SK-N-SH (cell line): ENCODE measurements at regions not wholly inside any gene's neighbourhood (a gene's known extent, or its start where the extent isn't known, plus 50 kb on each side); places are given as distances from the start of the nearest gene placed in this dataset.

Experiments
- CTCF ChIA-PET: fragments of 300-600, 350-600 bp; formaldehyde crosslinking; extraction: SDS; loops from one replicate; lab custom pipeline; 2021; lab: Yijun Ruan, JAX
- POLR2A ChIA-PET: fragments of 350-600 bp; sonication (Branson Sonifier 250); formaldehyde crosslinking; extraction: SDS; loops from one replicate; lab custom pipeline; 2020; ENCODE audit warnings: antibody characterized with exemption, inconsistent platforms; lab: Yijun Ruan, JAX
- DNase-seq: peaks from one replicate; pipeline ENCODE4 v3.0.0; 2012
- H2AFZ ChIP-seq: fragments of 200-600 bp; sonication (generic); 2 replicates; pipeline ENCODE4 v1.8.1; 2016; ENCODE audit warnings: antibody characterized with exemption, mild to moderate bottlenecking, low read depth
- H3F3A ChIP-seq: fragments of 200-600 bp; sonication (generic); replicated peaks from 2 replicates; pipeline ENCODE3; 2016; ENCODE audit warnings: antibody characterized with exemption, mild to moderate bottlenecking; ENCODE audit not compliant: insufficient read depth
- H3K27ac ChIP-seq, 2 experiments: fragments of 200-500 bp in 1 of 2; fragments of 200-600 bp in 1 of 2; sonication (Bioruptor generic) in 1 of 2; sonication (generic), shearing (Covaris generic) in 1 of 2; 2 replicates each; pipeline versions ENCODE4 v1.5.1 to v1.6.1; 2014 to 2016; ENCODE audit warnings: low read depth in 2 of 2, inconsistent platforms in 1 of 2, low read length in 1 of 2, mild to moderate bottlenecking in 1 of 2, mixed read lengths in 1 of 2
- H3K27me3 ChIP-seq: fragments of 200-600 bp; sonication (generic), shearing (Covaris generic); 2 replicates; pipeline ENCODE4 v1.6.1; 2016; ENCODE audit warnings: mixed run types; ENCODE audit not compliant: insufficient read depth
- H3K36me3 ChIP-seq, 2 experiments: fragments of 200-500 bp in 1 of 2; fragments of 200-600 bp in 1 of 2; sonication (Bioruptor generic) in 1 of 2; sonication (generic) in 1 of 2; replicated peaks in 1 of 2; 2 replicates each; pipeline versions ENCODE3 to v1.5.1; 2014 to 2016; ENCODE audit warnings: low read length in 1 of 2, mild to moderate bottlenecking in 1 of 2; ENCODE audit not compliant: insufficient read depth in 2 of 2, control insufficient read depth in 1 of 2
- H3K4me1 ChIP-seq, 2 experiments: fragments of 200-500 bp in 1 of 2; fragments of 200-600 bp in 1 of 2; sonication (Bioruptor generic) in 1 of 2; sonication (generic), shearing (Covaris generic) in 1 of 2; 2 replicates each; pipeline versions ENCODE4 v1.5.1 to v1.6.1; 2014 to 2016; ENCODE audit warnings: low read depth in 1 of 2, low read length in 1 of 2, mixed run types in 1 of 2; ENCODE audit not compliant: insufficient read depth in 2 of 2, control insufficient read depth in 1 of 2
- H3K4me2 ChIP-seq: fragments of 200-600 bp; sonication (generic), shearing (Covaris generic); 2 replicates; pipeline ENCODE4 v1.6.1; 2017; ENCODE audit warnings: mixed run types
- H3K4me3 ChIP-seq, 2 experiments: fragments of 200-500 bp in 1 of 2; fragments of 200-600 bp in 1 of 2; sonication (Bioruptor generic) in 1 of 2; sonication (generic), shearing (Covaris generic) in 1 of 2; 2 replicates each; pipeline versions ENCODE4 v1.5.1 to v1.8.1; 2014 to 2016; ENCODE audit warnings: low read depth in 2 of 2, inconsistent platforms in 1 of 2, low read length in 1 of 2, mild to moderate bottlenecking in 1 of 2, mixed read lengths in 1 of 2, moderate library complexity in 1 of 2
- H3K79me2 ChIP-seq: fragments of 200-600 bp; sonication (generic); 2 replicates; pipeline ENCODE4 v1.8.1; 2017; ENCODE audit warnings: mild to moderate bottlenecking; ENCODE audit not compliant: insufficient read depth
- H3K9ac ChIP-seq: fragments of 200-600 bp; sonication (generic); 2 replicates; pipeline ENCODE4 v1.6.1; 2017; ENCODE audit warnings: mixed run types
- H3K9me2 ChIP-seq: fragments of 200-600 bp; sonication (generic); 2 replicates; pipeline ENCODE4 v1.6.1; 2017; ENCODE audit warnings: mixed run types
- H3K9me3 ChIP-seq: fragments of 200-600 bp; sonication (generic); 2 replicates; pipeline ENCODE4 v1.6.1; 2017; ENCODE audit warnings: mixed run types, mild to moderate bottlenecking, moderate library complexity
- H4K20me1 ChIP-seq: fragments of 200-600 bp; sonication (generic); 2 replicates; pipeline ENCODE4 v1.6.1; 2017; ENCODE audit warnings: mild to moderate bottlenecking, mixed run types; ENCODE audit not compliant: insufficient read depth
- CHD2 ChIP-seq: fragments of 150-350 bp; IDR thresholded peaks from 2 replicates; pipeline ENCODE4 v1.6.1; 2018; ENCODE audit warnings: low read length; ENCODE audit not compliant: partially characterized antibody
- ELF1 ChIP-seq: IDR thresholded peaks from 2 replicates; pipeline ENCODE4 v1.4.0; 2012
- EZH2phosphoT487 ChIP-seq: fragments of 200-600 bp; sonication (generic); IDR thresholded peaks from 2 replicates; pipeline ENCODE4 v1.6.1; 2017; ENCODE audit warnings: low read depth, mixed run types, mild to moderate bottlenecking, antibody characterized with exemption, moderate library complexity, borderline replicate concordance
- FOXJ3 ChIP-seq: sonication (generic); formaldehyde crosslinking; IDR thresholded peaks from 2 replicates; pipeline ENCODE4 v1.5.1; 2020; ENCODE audit warnings: mild to moderate bottlenecking, missing genetic modification reagents
- GABPA ChIP-seq: IDR thresholded peaks from 2 replicates; pipeline ENCODE4 v1.4.0; 2012; ENCODE audit warnings: low read depth, mild to moderate bottlenecking
- GATA2 ChIP-seq: sonication (generic); formaldehyde crosslinking; IDR thresholded peaks from 2 replicates; pipeline ENCODE4 v1.5.0; 2020; ENCODE audit warnings: mild to moderate bottlenecking, missing genetic modification reagents
- JUND ChIP-seq: IDR thresholded peaks from 2 replicates; pipeline ENCODE4 v1.4.0; 2012
- POLR2AphosphoS5 ChIP-seq: IDR thresholded peaks from 2 replicates; pipeline ENCODE4 v1.6.1; 2012; ENCODE audit warnings: low read depth, low read length
- RFX5 ChIP-seq: IDR thresholded peaks from 2 replicates; pipeline ENCODE4 v1.6.1; 2012; ENCODE audit warnings: mild to moderate bottlenecking, improper control_type of control experiment, low read length
- RXRA ChIP-seq: IDR thresholded peaks from 2 replicates; pipeline ENCODE4 v1.4.0; 2012; ENCODE audit warnings: low read depth, mild to moderate bottlenecking, borderline replicate concordance
- SIN3A ChIP-seq: IDR thresholded peaks from 2 replicates; pipeline ENCODE4 v1.6.1; 2012; ENCODE audit warnings: low read depth, mild to moderate bottlenecking, low read length, moderate library complexity, borderline replicate concordance
- TAF1 ChIP-seq: IDR thresholded peaks from 2 replicates; pipeline ENCODE4 v1.6.1; 2012; ENCODE audit warnings: low read depth, mild to moderate bottlenecking, low read length, moderate library complexity, borderline replicate concordance
- TCF12 ChIP-seq: IDR thresholded peaks from 2 replicates; pipeline ENCODE4 v1.4.0; 2012
- YY1 ChIP-seq: IDR thresholded peaks from 2 replicates; pipeline ENCODE4 v1.4.0; 2012; ENCODE audit warnings: low read depth, mild to moderate bottlenecking
- WGBS: methylation state at CpG from one replicate; pipeline ENCODE4 v1.1.6; 2017; ENCODE audit warnings: low lambda C conversion rate; 5-methylcytosine and 5-hydroxymethylcytosine counted together
- TF ChIP-seq, protein P1 (sequence below): IDR thresholded peaks from 2 replicates; pipeline ENCODE4 v1.4.0; 2012; ENCODE audit warnings: low read depth, borderline replicate concordance
- TF ChIP-seq, protein P2 (sequence below): IDR thresholded peaks from 2 replicates; pipeline ENCODE4 v1.4.0; 2012; ENCODE audit warnings: low read depth, borderline replicate concordance
- TF ChIP-seq, protein P3 (sequence below): fragments of 150-350 bp; IDR thresholded peaks from 2 replicates; pipeline ENCODE4 v1.6.1; 2016; ENCODE audit warnings: mild to moderate bottlenecking, low read depth, low read length
- TF ChIP-seq, protein P4 (sequence below): fragments of 150-350 bp; IDR thresholded peaks from 2 replicates; pipeline ENCODE4 v1.6.1; 2017; ENCODE audit warnings: antibody characterized with exemption, low read length, low read depth, borderline replicate concordance
- TF ChIP-seq, protein P5 (sequence below): IDR thresholded peaks from 2 replicates; pipeline ENCODE4 v1.4.0; 2012; ENCODE audit warnings: low read depth
- TF ChIP-seq, protein P6 (sequence below): IDR thresholded peaks from 2 replicates; pipeline ENCODE4; 2012

DNA sequence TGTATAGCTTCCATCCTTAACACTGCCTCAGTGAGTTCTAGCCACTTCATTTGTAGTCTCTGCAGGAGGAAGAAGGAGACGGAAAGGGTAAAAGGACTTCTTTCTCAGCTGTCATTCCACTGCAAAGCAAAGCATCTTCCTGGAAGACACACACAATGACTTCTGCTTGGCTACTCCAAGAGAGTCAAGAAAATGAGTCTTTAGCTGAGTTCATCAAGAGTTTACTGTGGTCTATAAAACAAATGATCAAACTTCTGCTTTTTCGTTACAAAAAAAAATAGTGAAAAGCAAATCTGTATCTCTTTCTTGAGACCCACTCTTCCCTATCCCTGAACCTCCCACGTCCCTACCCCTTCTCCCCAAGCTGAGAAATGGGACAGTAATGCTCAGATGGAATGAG lies 205.0 kb upstream of the AHR start:
- H3K79me2 ChIP-seq = no peaks in the 10 kb centered on the region
- H3K9me3 ChIP-seq = no peaks in the 10 kb centered on the region
- no peaks in the 10 kb centered on the region for H4K20me1 ChIP-seq
- no peak overlapping the region for H2AFZ ChIP-seq
- no peak overlapping the region for H3K4me2 ChIP-seq
- H3F3A ChIP-seq = no peaks in the 10 kb centered on the region
- no peaks in the 10 kb centered on the region for H3K36me3 ChIP-seq
- H3K9ac ChIP-seq = no peak overlapping the region
- ChIA-PET POLR2A (no interaction called here), CTCF (no interaction called here)
- WGBS = 5% methylated on average over 3 of the region's 3 CpGs
- H3K27ac ChIP-seq = no peak overlapping the region
- no peak for TF ChIP-seq GATA2 (CRISPR knock-in tag)
- TF ChIP-seq SIN3A = no peak
- no peak for TF ChIP-seq CHD2
- TF ChIP-seq RFX5 = no peak
- TF ChIP-seq YY1 = no peak
- TF ChIP-seq TCF12 = no peak
- TF ChIP-seq, protein P1, sequence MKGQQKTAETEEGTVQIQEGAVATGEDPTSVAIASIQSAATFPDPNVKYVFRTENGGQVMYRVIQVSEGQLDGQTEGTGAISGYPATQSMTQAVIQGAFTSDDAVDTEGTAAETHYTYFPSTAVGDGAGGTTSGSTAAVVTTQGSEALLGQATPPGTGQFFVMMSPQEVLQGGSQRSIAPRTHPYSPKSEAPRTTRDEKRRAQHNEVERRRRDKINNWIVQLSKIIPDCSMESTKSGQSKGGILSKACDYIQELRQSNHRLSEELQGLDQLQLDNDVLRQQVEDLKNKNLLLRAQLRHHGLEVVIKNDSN = no peak
- no peak for TF ChIP-seq JUND
- TF ChIP-seq FOXJ3 (CRISPR knock-in tag) = no peak
- TF ChIP-seq, protein P2, sequence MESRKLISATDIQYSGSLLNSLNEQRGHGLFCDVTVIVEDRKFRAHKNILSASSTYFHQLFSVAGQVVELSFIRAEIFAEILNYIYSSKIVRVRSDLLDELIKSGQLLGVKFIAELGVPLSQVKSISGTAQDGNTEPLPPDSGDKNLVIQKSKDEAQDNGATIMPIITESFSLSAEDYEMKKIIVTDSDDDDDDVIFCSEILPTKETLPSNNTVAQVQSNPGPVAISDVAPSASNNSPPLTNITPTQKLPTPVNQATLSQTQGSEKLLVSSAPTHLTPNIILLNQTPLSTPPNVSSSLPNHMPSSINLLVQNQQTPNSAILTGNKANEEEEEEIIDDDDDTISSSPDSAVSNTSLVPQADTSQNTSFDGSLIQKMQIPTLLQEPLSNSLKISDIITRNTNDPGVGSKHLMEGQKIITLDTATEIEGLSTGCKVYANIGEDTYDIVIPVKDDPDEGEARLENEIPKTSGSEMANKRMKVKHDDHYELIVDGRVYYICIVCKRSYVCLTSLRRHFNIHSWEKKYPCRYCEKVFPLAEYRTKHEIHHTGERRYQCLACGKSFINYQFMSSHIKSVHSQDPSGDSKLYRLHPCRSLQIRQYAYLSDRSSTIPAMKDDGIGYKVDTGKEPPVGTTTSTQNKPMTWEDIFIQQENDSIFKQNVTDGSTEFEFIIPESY = no peak
- no peak for TF ChIP-seq POLR2AphosphoS5
- TF ChIP-seq ELF1 = no peak
- TF ChIP-seq, protein P3, sequence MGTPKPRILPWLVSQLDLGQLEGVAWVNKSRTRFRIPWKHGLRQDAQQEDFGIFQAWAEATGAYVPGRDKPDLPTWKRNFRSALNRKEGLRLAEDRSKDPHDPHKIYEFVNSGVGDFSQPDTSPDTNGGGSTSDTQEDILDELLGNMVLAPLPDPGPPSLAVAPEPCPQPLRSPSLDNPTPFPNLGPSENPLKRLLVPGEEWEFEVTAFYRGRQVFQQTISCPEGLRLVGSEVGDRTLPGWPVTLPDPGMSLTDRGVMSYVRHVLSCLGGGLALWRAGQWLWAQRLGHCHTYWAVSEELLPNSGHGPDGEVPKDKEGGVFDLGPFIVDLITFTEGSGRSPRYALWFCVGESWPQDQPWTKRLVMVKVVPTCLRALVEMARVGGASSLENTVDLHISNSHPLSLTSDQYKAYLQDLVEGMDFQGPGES = no peak
- TF ChIP-seq, protein P4, sequence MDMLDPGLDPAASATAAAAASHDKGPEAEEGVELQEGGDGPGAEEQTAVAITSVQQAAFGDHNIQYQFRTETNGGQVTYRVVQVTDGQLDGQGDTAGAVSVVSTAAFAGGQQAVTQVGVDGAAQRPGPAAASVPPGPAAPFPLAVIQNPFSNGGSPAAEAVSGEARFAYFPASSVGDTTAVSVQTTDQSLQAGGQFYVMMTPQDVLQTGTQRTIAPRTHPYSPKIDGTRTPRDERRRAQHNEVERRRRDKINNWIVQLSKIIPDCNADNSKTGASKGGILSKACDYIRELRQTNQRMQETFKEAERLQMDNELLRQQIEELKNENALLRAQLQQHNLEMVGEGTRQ = no peak
- TF ChIP-seq RXRA = no peak
- TF ChIP-seq EZH2phosphoT487 = no peak
- TF ChIP-seq, protein P5, sequence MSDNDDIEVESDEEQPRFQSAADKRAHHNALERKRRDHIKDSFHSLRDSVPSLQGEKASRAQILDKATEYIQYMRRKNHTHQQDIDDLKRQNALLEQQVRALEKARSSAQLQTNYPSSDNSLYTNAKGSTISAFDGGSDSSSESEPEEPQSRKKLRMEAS = no peak
- TF ChIP-seq, protein P6, sequence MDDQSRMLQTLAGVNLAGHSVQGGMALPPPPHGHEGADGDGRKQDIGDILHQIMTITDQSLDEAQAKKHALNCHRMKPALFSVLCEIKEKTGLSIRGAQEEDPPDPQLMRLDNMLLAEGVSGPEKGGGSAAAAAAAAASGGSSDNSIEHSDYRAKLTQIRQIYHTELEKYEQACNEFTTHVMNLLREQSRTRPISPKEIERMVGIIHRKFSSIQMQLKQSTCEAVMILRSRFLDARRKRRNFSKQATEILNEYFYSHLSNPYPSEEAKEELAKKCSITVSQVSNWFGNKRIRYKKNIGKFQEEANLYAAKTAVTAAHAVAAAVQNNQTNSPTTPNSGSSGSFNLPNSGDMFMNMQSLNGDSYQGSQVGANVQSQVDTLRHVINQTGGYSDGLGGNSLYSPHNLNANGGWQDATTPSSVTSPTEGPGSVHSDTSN = no peak
- no peak for TF ChIP-seq TAF1
- no peak for TF ChIP-seq GABPA
- no peaks in the 10 kb centered on the region for H3K9me2 ChIP-seq
- DNase-seq = no peak
- H3K27me3 ChIP-seq = peaks cover 8% of the 10 kb centered on the region; the same call in 1 of the 2 replicates
- H3K4me3 ChIP-seq = no peak overlapping the region
- no peaks in the 10 kb centered on the region for H3K4me1 ChIP-seq
